ENCODE measurements at regions not wholly inside any gene's neighbourhood (a gene's known extent, or its start where the extent isn't known, plus 50 kb on each side); places are given as distances from the start of the nearest gene placed in this dataset.

DNA sequence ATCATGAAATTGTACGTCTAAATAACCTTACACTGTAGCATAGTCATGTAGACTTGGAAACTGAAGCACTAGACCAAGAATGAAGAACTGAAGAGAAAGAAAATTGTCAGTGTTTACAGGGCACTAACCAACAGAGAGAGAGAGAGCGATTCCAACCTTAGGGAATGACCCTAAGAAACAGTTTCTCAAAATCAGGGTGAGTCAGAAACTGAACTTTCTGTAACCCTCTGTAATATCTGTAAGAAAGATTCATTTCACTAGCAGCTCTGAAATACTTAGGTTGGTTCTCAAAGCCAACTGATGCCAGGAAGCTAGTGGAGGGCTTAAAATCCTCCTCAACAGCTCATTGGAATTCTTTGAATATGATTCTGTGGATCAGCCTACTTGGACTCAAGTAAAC lies 936.9 kb downstream of the EFNB2 start:
- Histone ChIP-seq H3K9me3 (no peaks in the 10 kb centered on the region), H3K36me3 (no peaks in the 10 kb centered on the region), H3K4me3 (no peak overlapping the region), H3K4me1 (no peaks in the 10 kb centered on the region), H3K27ac (no peak overlapping the region), H3K27me3 (no peaks in the 10 kb centered on the region)
- intact Hi-C loops (cut with DNase I; ENCODE audit: low total_unique reads): no loop called here
- no peak for DNase-seq (ENCODE audit: low spot score in 2 of 2)
- TF ChIP-seq POLR2AphosphoS5 (IDR thresholded peaks at IDR 0.05) (no peak), POLR2A (IDR thresholded peaks at IDR 0.05) (no peak)
- TF ChIP-seq, protein P1, sequence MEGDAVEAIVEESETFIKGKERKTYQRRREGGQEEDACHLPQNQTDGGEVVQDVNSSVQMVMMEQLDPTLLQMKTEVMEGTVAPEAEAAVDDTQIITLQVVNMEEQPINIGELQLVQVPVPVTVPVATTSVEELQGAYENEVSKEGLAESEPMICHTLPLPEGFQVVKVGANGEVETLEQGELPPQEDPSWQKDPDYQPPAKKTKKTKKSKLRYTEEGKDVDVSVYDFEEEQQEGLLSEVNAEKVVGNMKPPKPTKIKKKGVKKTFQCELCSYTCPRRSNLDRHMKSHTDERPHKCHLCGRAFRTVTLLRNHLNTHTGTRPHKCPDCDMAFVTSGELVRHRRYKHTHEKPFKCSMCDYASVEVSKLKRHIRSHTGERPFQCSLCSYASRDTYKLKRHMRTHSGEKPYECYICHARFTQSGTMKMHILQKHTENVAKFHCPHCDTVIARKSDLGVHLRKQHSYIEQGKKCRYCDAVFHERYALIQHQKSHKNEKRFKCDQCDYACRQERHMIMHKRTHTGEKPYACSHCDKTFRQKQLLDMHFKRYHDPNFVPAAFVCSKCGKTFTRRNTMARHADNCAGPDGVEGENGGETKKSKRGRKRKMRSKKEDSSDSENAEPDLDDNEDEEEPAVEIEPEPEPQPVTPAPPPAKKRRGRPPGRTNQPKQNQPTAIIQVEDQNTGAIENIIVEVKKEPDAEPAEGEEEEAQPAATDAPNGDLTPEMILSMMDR (IDR thresholded peaks at IDR 0.05): no peak

GRCh38 chr13:105597573-105597972 lies 937.9 kb downstream of the EFNB2 start:
- DNase-seq (ENCODE audit: low spot score in 2 of 2): no peak
- H3K27ac ChIP-seq: no peak overlapping the region
- intact Hi-C loops (cut with DNase I; ENCODE audit: low total_unique reads): no loop called here
- no peaks in the 10 kb centered on the region for H3K36me3 ChIP-seq
- no peaks in the 10 kb centered on the region for H3K27me3 ChIP-seq
- TF ChIP-seq POLR2A (IDR thresholded peaks at IDR 0.05) (no peak), POLR2AphosphoS5 (IDR thresholded peaks at IDR 0.05) (no peak)
- TF ChIP-seq, protein P1 (IDR thresholded peaks at IDR 0.05): no peak
- H3K4me3 ChIP-seq: no peak overlapping the region
- H3K4me1 ChIP-seq: no peaks in the 10 kb centered on the region
- no peaks in the 10 kb centered on the region for H3K9me3 ChIP-seq

DNA sequence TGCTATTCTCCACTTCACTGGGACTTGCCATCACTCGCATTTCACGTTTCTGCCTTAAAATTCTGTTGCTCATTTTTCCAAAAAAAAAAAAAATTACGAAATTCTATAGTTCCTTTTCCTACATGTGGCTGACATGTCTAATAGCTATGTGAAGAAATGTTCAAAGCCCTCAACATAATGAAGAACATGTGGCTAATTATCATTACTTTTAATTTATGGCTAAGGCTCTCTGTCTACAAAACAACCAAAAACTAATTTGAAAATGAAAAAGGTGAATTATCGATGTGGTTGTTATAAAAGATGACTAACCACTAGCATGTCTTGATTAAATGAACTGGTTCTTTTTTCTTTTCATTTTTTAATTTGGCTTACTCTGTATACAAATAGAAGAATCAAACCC lies 940.0 kb downstream of the EFNB2 start:
- Histone ChIP-seq H3K4me1 (no peaks in the 10 kb centered on the region), H3K9me3 (no peaks in the 10 kb centered on the region), H3K27me3 (no peaks in the 10 kb centered on the region), H3K27ac (no peak overlapping the region), H3K36me3 (no peaks in the 10 kb centered on the region), H3K4me3 (no peak overlapping the region)
- intact Hi-C loops (cut with DNase I; ENCODE audit: low total_unique reads): no loop called here
- no peak for DNase-seq (ENCODE audit: low spot score in 2 of 2)
- TF ChIP-seq POLR2A (IDR thresholded peaks at IDR 0.05): no peak
- TF ChIP-seq, protein P1 (IDR thresholded peaks at IDR 0.05): no peak
- no peak for TF ChIP-seq POLR2AphosphoS5 (IDR thresholded peaks at IDR 0.05)

GRCh38 chr13:105591277-105591676 lies 944.2 kb downstream of the EFNB2 start:
- Histone ChIP-seq H3K4me3 (no peak overlapping the region), H3K36me3 (no peaks in the 10 kb centered on the region), H3K9me3 (no peaks in the 10 kb centered on the region), H3K27ac (no peak overlapping the region), H3K4me1 (no peaks in the 10 kb centered on the region), H3K27me3 (no peaks in the 10 kb centered on the region)
- TF ChIP-seq, protein P1 (IDR thresholded peaks at IDR 0.05): no peak
- DNase-seq (ENCODE audit: low spot score in 2 of 2): no peak
- intact Hi-C loops (cut with DNase I; ENCODE audit: low total_unique reads): no loop called here

- no peaks in the 10 kb centered on the region for H3K9me3 ChIP-seq
- intact Hi-C loops (cut with DNase I; ENCODE audit: low total_unique reads): no loop called here
- H3K27ac ChIP-seq: no peak overlapping the region
- no peak overlapping the region for H3K4me3 ChIP-seq
- no peak for DNase-seq (ENCODE audit: low spot score in 2 of 2)
- TF ChIP-seq POLR2AphosphoS5 (IDR thresholded peaks at IDR 0.05) (no peak), POLR2A (IDR thresholded peaks at IDR 0.05) (no peak)
- TF ChIP-seq, protein P1 (IDR thresholded peaks at IDR 0.05): no peak
- H3K27me3 ChIP-seq: no peaks in the 10 kb centered on the region
- no peaks in the 10 kb centered on the region for H3K36me3 ChIP-seq
- no peaks in the 10 kb centered on the region for H3K4me1 ChIP-seq
Observed at GRCh38 chr13:105587786-105588185, 947.7 kb downstream of the EFNB2 start.

All from breast epithelium (tissue), 4 donors.